Naive thymus-derived CD4-positive, alpha-beta T cell (primary cell): ENCODE measurements at regions not wholly inside any gene's neighbourhood (a gene's known extent, or its start where the extent isn't known, plus 50 kb on each side); places are given as distances from the start of the nearest gene placed in this dataset.

Source experiments
- ATAC-seq: fragments of 150-1000 bp; cut with Tn5 transposase; 2 replicates; pipeline ENCODE4 v1.10.0; 2021; ENCODE audit warnings: mild to moderate bottlenecking, moderate library complexity
- CTCF ChIA-PET: fragments of 350-600 bp; sonication (Branson Sonifier 250); formaldehyde crosslinking; loops from one replicate; lab custom pipeline; 2021; ENCODE audit warnings: antibody characterized with exemption; lab: Charles Lee
- POLR2A ChIA-PET: fragments of 350-600 bp; sonication (Branson Sonifier 250); formaldehyde crosslinking; loops from one replicate; lab custom pipeline; 2021; ENCODE audit warnings: antibody characterized with exemption, inconsistent platforms; lab: Charles Lee
- DNase-seq, 9 donors: peaks; one replicate each; pipeline versions ENCODE4 v3.0.0 to v3.0.0-alpha.2; 2020 to 2022; ENCODE audit warnings: mixed read lengths in 1 of 9
- H3K27ac ChIP-seq: one replicate; pipeline ENCODE4 v1.7.0; 2013; ENCODE audit warnings: mild to moderate bottlenecking, low read depth, low read length, moderate library complexity
- H3K27me3 ChIP-seq, 2 donors: one replicate each; pipeline ENCODE4 v1.7.0; 2013; ENCODE audit warnings: low read length in 2 of 2, mild to moderate bottlenecking in 2 of 2, moderate library complexity in 2 of 2; ENCODE audit not compliant: control insufficient read depth in 2 of 2, insufficient read depth in 2 of 2
- H3K36me3 ChIP-seq, 3 experiments: 1 replicate in 2 of 3; 2 replicates in 1 of 3; pipeline ENCODE4 v1.7.0; 2013; ENCODE audit warnings: low read length in 3 of 3, mild to moderate bottlenecking in 3 of 3, moderate library complexity in 1 of 3; ENCODE audit not compliant: insufficient read depth in 3 of 3, control insufficient read depth in 2 of 3
- H3K4me1 ChIP-seq, 2 donors: one replicate each; pipeline ENCODE4 v1.7.0; 2013; ENCODE audit warnings: low read length in 2 of 2, mild to moderate bottlenecking in 2 of 2, moderate library complexity in 1 of 2; ENCODE audit not compliant: control insufficient read depth in 2 of 2, insufficient read depth in 2 of 2
- H3K4me3 ChIP-seq: 2 replicates; pipeline ENCODE4 v1.7.0; 2013; ENCODE audit warnings: mild to moderate bottlenecking, low read length
- H3K9me3 ChIP-seq, 3 experiments: 1 replicate in 2 of 3; 2 replicates in 1 of 3; pipeline ENCODE4 v1.7.0; 2013; ENCODE audit warnings: low read length in 3 of 3; ENCODE audit not compliant: control insufficient read depth in 2 of 3
- H3K27ac Mint-ChIP-seq, 9 donors: one replicate each; pipeline ENCODE4 v1.8.0; 2020 to 2022; ENCODE audit warnings: mixed read lengths in 9 of 9, mild to moderate bottlenecking in 8 of 9, moderate library complexity in 5 of 9, inconsistent platforms in 2 of 9
- H3K27me3 Mint-ChIP-seq, 5 donors: one replicate each; pipeline ENCODE4 v1.8.0; 2021 to 2022; ENCODE audit warnings: mixed read lengths in 5 of 5, mild to moderate bottlenecking in 1 of 5
- H3K36me3 Mint-ChIP-seq, 5 donors: one replicate each; pipeline ENCODE4 v1.8.0; 2020 to 2022; ENCODE audit warnings: mixed read lengths in 5 of 5, mild to moderate bottlenecking in 3 of 5, inconsistent platforms in 1 of 5
- H3K4me1 Mint-ChIP-seq, 7 donors: one replicate each; pipeline ENCODE4 v1.8.0; 2020 to 2022; ENCODE audit warnings: mixed read lengths in 7 of 7, mild to moderate bottlenecking in 3 of 7, inconsistent platforms in 1 of 7
- H3K4me3 Mint-ChIP-seq, 10 donors: one replicate each; pipeline ENCODE4 v1.8.0; 2020 to 2022; ENCODE audit warnings: mild to moderate bottlenecking in 10 of 10, mixed read lengths in 10 of 10, moderate library complexity in 6 of 10, inconsistent platforms in 2 of 10
- H3K9me3 Mint-ChIP-seq, 11 donors: one replicate each; pipeline ENCODE4 v1.8.0; 2020 to 2022; ENCODE audit warnings: mixed read lengths in 11 of 11, mild to moderate bottlenecking in 4 of 11, inconsistent platforms in 1 of 11, moderate library complexity in 1 of 11
- intact Hi-C, 2 donors: fragments of 100-400 bp; cut with micrococcal nuclease; formaldehyde crosslinking; loops; one replicate each; pipeline ENCODE4 v1.15.1; 2023

GRCh38 chr12:87227162-87227561, 802.0 kb downstream of the C12orf50 start:
- CTCF ChIA-PET: no interaction called here
- H3K4me3 ChIP-seq: no peak overlapping the region
- H3K27ac ChIP-seq: no peak overlapping the region

GRCh38 chr12:87217491-87217890, 811.7 kb downstream of the C12orf50 start:
- no peak overlapping the region for H3K4me3 ChIP-seq
- H3K4me1 ChIP-seq: no peaks in the 10 kb centered on the region
- Mint-ChIP-seq H3K27me3 (no peaks in the 10 kb centered on the region), H3K4me3 (no peak overlapping the region), H3K36me3 (no peaks in the 10 kb centered on the region), H3K9me3 (peaks cover 0 to 4% (median 0%) of the 10 kb centered on the region in 11 donors), H3K4me1 (no peaks in the 10 kb centered on the region), H3K27ac (no peak overlapping the region)
- CTCF ChIA-PET: no interaction called here
- no peaks in the 10 kb centered on the region for H3K9me3 ChIP-seq
- H3K27me3 ChIP-seq: no peaks in the 10 kb centered on the region
- intact Hi-C loops: no loop called here
- no peak overlapping the region for H3K27ac ChIP-seq
- no peak for ATAC-seq
- POLR2A ChIA-PET: no interaction called here
- H3K36me3 ChIP-seq: no peaks in the 10 kb centered on the region
- DNase-seq: no peak

More at GRCh38 chr12:87227162-87227561, 802.0 kb downstream of the C12orf50 start:
- no peak for DNase-seq
- intact Hi-C loops: no loop called here
- POLR2A ChIA-PET: no interaction called here
- H3K4me1 Mint-ChIP-seq: no peaks in the 10 kb centered on the region
- H3K4me3 Mint-ChIP-seq: no peak overlapping the region
- no peak for ATAC-seq
- no peaks in the 10 kb centered on the region for H3K9me3 ChIP-seq
- H3K4me1 ChIP-seq: no peaks in the 10 kb centered on the region
- H3K27me3 ChIP-seq: no peaks in the 10 kb centered on the region
- H3K36me3 ChIP-seq: no peaks in the 10 kb centered on the region
- H3K9me3 Mint-ChIP-seq: peaks cover 0 to 3% (median 0%) of the 10 kb centered on the region in 11 donors
- H3K36me3 Mint-ChIP-seq: no peaks in the 10 kb centered on the region
- H3K27ac Mint-ChIP-seq: no peak overlapping the region
- no peaks in the 10 kb centered on the region for H3K27me3 Mint-ChIP-seq

GRCh38 chr12:87216436-87216835, 812.8 kb downstream of the C12orf50 start:
- Histone ChIP-seq H3K27ac (no peak overlapping the region), H3K4me3 (no peak overlapping the region), H3K4me1 (no peaks in the 10 kb centered on the region), H3K9me3 (no peaks in the 10 kb centered on the region), H3K27me3 (no peaks in the 10 kb centered on the region), H3K36me3 (no peaks in the 10 kb centered on the region)
- H3K4me3 Mint-ChIP-seq: no peak overlapping the region
- no peak overlapping the region for H3K27ac Mint-ChIP-seq
- H3K9me3 Mint-ChIP-seq: peaks cover 0 to 4% (median 0%) of the 10 kb centered on the region in 11 donors
- H3K4me1 Mint-ChIP-seq: no peaks in the 10 kb centered on the region
- ATAC-seq (no peak), DNase-seq (no peak)
- no peaks in the 10 kb centered on the region for H3K27me3 Mint-ChIP-seq
- no peaks in the 10 kb centered on the region for H3K36me3 Mint-ChIP-seq
- intact Hi-C loops: no loop called here
- POLR2A ChIA-PET: no interaction called here
- CTCF ChIA-PET: no interaction called here

GRCh38 chr12:87202189-87202588, 827.0 kb downstream of the C12orf50 start:
- H3K27me3 ChIP-seq: no peaks in the 10 kb centered on the region
- H3K36me3 Mint-ChIP-seq: no peaks in the 10 kb centered on the region
- no peaks in the 10 kb centered on the region for H3K27me3 Mint-ChIP-seq
- H3K4me3 ChIP-seq: no peak overlapping the region
- ATAC-seq (no peak), DNase-seq (no peak)
- no peaks in the 10 kb centered on the region for H3K36me3 ChIP-seq
- H3K4me1 Mint-ChIP-seq: no peaks in the 10 kb centered on the region
- no peak overlapping the region for H3K4me3 Mint-ChIP-seq
- H3K27ac ChIP-seq: no peak overlapping the region
- no peaks in the 10 kb centered on the region for H3K4me1 ChIP-seq
- POLR2A ChIA-PET: no interaction called here
- H3K9me3 Mint-ChIP-seq: peaks cover 0 to 29% (median 11%) of the 10 kb centered on the region in 11 donors
- CTCF ChIA-PET: no interaction called here
- intact Hi-C loops: no loop called here
- H3K27ac Mint-ChIP-seq: no peak overlapping the region
- no peaks in the 10 kb centered on the region for H3K9me3 ChIP-seq

- Histone ChIP-seq H3K27ac (no peak overlapping the region), H3K36me3 (no peaks in the 10 kb centered on the region), H3K4me1 (no peaks in the 10 kb centered on the region), H3K4me3 (no peak overlapping the region), H3K9me3 (no peaks in the 10 kb centered on the region), H3K27me3 (no peaks in the 10 kb centered on the region)
- POLR2A ChIA-PET: no interaction called here
- intact Hi-C loops: no loop called here
- H3K36me3 Mint-ChIP-seq: no peaks in the 10 kb centered on the region
- H3K27ac Mint-ChIP-seq: no peak overlapping the region
- no peaks in the 10 kb centered on the region for H3K4me1 Mint-ChIP-seq
- ATAC-seq: no peak
- no peak overlapping the region for H3K4me3 Mint-ChIP-seq
- CTCF ChIA-PET: no interaction called here
- peaks cover 0 to 29% (median 8%) of the 10 kb centered on the region in 11 donors for H3K9me3 Mint-ChIP-seq
- no peaks in the 10 kb centered on the region for H3K27me3 Mint-ChIP-seq
- DNase-seq: no peak
These were observed 827.6 kb downstream of the C12orf50 start for GRCh38 chr12:87201598-87201997.

- no peaks in the 10 kb centered on the region for H3K9me3 ChIP-seq
- ChIA-PET CTCF (no interaction called here), POLR2A (no interaction called here)
- H3K4me1 Mint-ChIP-seq: no peaks in the 10 kb centered on the region
- DNase-seq (no peak), ATAC-seq (no peak)
- H3K27ac Mint-ChIP-seq: no peak overlapping the region
- intact Hi-C loops: no loop called here
- no peaks in the 10 kb centered on the region for H3K27me3 Mint-ChIP-seq
- H3K36me3 ChIP-seq: no peaks in the 10 kb centered on the region
- H3K27me3 ChIP-seq: no peaks in the 10 kb centered on the region
- H3K9me3 Mint-ChIP-seq: peaks cover 0 to 21% (median 7%) of the 10 kb centered on the region in 11 donors
- H3K4me3 Mint-ChIP-seq: no peak overlapping the region
- no peaks in the 10 kb centered on the region for H3K4me1 ChIP-seq
- H3K36me3 Mint-ChIP-seq: no peaks in the 10 kb centered on the region
- H3K4me3 ChIP-seq: no peak overlapping the region
- H3K27ac ChIP-seq: no peak overlapping the region
These were observed 828.8 kb downstream of the C12orf50 start for GRCh38 chr12:87200289-87200979.

- no peak overlapping the region for H3K27ac Mint-ChIP-seq
- ChIA-PET CTCF (no interaction called here), POLR2A (no interaction called here)
- Histone ChIP-seq H3K4me3 (no peak overlapping the region), H3K36me3 (no peaks in the 10 kb centered on the region), H3K4me1 (no peaks in the 10 kb centered on the region), H3K9me3 (no peaks in the 10 kb centered on the region), H3K27me3 (no peaks in the 10 kb centered on the region), H3K27ac (no peak overlapping the region)
- ATAC-seq (no peak), DNase-seq (no peak)
- intact Hi-C loops: no loop called here
- no peaks in the 10 kb centered on the region for H3K4me1 Mint-ChIP-seq
- no peak overlapping the region for H3K4me3 Mint-ChIP-seq
- no peaks in the 10 kb centered on the region for H3K27me3 Mint-ChIP-seq
- H3K36me3 Mint-ChIP-seq: no peaks in the 10 kb centered on the region
- H3K9me3 Mint-ChIP-seq: peaks cover 0 to 8% (median 2%) of the 10 kb centered on the region in 11 donors
These were observed 831.0 kb downstream of the C12orf50 start for GRCh38 chr12:87198181-87198580.
